Activated CD4-positive, alpha-beta T cell treated with anti-CD3 and anti-CD28 coated beads, Interleukin-2, amount 10 ng/mL, durations not matched to agents 7 days and 5 days (primary cell): ENCODE measurements at regions not wholly inside any gene's neighbourhood (a gene's known extent, or its start where the extent isn't known, plus 50 kb on each side); places are given as distances from the start of the nearest gene placed in this dataset.
"Not testable (repeated sequence)": the region's sequence is repeated elsewhere in the genome, so short reads cannot be mapped to it uniquely, and the experiment has no call there.

Experiments
- CTCF ChIA-PET: fragments of 350-600 bp; sonication (Branson Sonifier 250); formaldehyde crosslinking; loops from one replicate; lab custom pipeline; 2021; ENCODE audit warnings: antibody characterized with exemption; lab: Charles Lee
- POLR2A ChIA-PET: fragments of 350-600 bp; sonication (Branson Sonifier 250); formaldehyde crosslinking; loops from one replicate; lab custom pipeline; 2021; ENCODE audit warnings: antibody characterized with exemption; lab: Charles Lee
- DNase-seq: peaks from one replicate; pipeline ENCODE4 v3.0.0-alpha.2; 2020
- H3K27ac Mint-ChIP-seq: one replicate; pipeline ENCODE4 v1.8.0; 2021; ENCODE audit warnings: mild to moderate bottlenecking, moderate library complexity, mixed read lengths
- H3K27me3 Mint-ChIP-seq: one replicate; pipeline ENCODE4 v1.8.0; 2021; ENCODE audit warnings: mixed read lengths
- H3K36me3 Mint-ChIP-seq: one replicate; pipeline ENCODE4 v1.8.0; 2021; ENCODE audit warnings: low read depth, mixed read lengths
- H3K4me1 Mint-ChIP-seq: one replicate; pipeline ENCODE4 v1.8.0; 2021; ENCODE audit warnings: mixed read lengths
- H3K4me3 Mint-ChIP-seq: one replicate; pipeline ENCODE4 v1.8.0; 2021; ENCODE audit warnings: mild to moderate bottlenecking, moderate library complexity, mixed read lengths
- H3K9me3 Mint-ChIP-seq: one replicate; pipeline ENCODE4 v1.8.0; 2021; ENCODE audit warnings: mixed read lengths

DNA sequence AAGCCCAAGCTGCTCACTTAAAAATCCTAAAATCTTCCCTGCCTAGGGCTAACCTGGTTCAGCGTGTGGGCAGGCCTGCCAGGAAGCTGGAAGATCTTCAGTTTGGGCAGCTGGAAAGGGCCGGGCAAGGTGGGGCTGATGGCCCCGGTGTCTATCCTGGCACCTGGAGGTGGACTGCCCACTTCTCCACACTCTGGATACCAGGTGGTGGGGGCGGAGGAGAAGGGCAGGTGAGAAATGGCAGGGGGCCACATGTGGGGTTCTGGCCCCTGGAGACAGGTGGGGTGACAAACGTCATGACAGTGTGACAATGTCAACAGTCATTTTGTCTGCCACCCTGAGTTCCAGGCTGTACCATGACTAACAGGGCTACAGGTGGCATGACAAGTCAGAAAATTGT, 78.5 kb upstream of the C16orf82 start:
- no peaks in the 10 kb centered on the region for H3K36me3 Mint-ChIP-seq
- no peak overlapping the region for H3K27ac Mint-ChIP-seq
- no peak for DNase-seq
- peaks cover 4% of the 10 kb centered on the region for H3K27me3 Mint-ChIP-seq
- no peaks in the 10 kb centered on the region for H3K9me3 Mint-ChIP-seq
- ChIA-PET CTCF (interaction anchor here (1.7 kb wide), 1 partner anchor 11 kb away, joined by 7 read pairs; no protein-coding TSS in a partner anchor), POLR2A (no interaction called here)
- no peak overlapping the region for H3K4me3 Mint-ChIP-seq
- H3K4me1 Mint-ChIP-seq: no peaks in the 10 kb centered on the region

- DNase-seq, H3K9me3 Mint-ChIP-seq, H3K27me3 Mint-ChIP-seq, H3K4me1 Mint-ChIP-seq, POLR2A ChIA-PET, H3K27ac Mint-ChIP-seq, H3K4me3 Mint-ChIP-seq, H3K36me3 Mint-ChIP-seq: not testable (repeated sequence)
- CTCF ChIA-PET: interaction anchor here (0.6 to 0.9 kb wide), 2 partner anchors 18 to 126 kb away, joined by 3 read pairs; no protein-coding TSS in a partner anchor
Observed at GRCh38 chr16:26990384-26991120, 76.2 kb upstream of the C16orf82 start.

- Mint-ChIP-seq H3K9me3 (peaks cover 4% of the 10 kb centered on the region), H3K4me1 (no peaks in the 10 kb centered on the region), H3K36me3 (no peaks in the 10 kb centered on the region), H3K27me3 (peaks cover 4% of the 10 kb centered on the region), H3K27ac (no peak overlapping the region), H3K4me3 (no peak overlapping the region)
- POLR2A ChIA-PET: no interaction called here
- no peak for DNase-seq
- CTCF ChIA-PET: no interaction called here
Observed at GRCh38 chr16:26992666-26993349, 73.9 kb upstream of the C16orf82 start.

GRCh38 chr16:26993511-26993910, 73.2 kb upstream of the C16orf82 start:
- H3K4me3 Mint-ChIP-seq: no peak overlapping the region
- H3K9me3 Mint-ChIP-seq: peaks cover 4% of the 10 kb centered on the region
- H3K27ac Mint-ChIP-seq: no peak overlapping the region
- ChIA-PET POLR2A (no interaction called here), CTCF (no interaction called here)
- H3K36me3 Mint-ChIP-seq: no peaks in the 10 kb centered on the region
- no peaks in the 10 kb centered on the region for H3K4me1 Mint-ChIP-seq
- no peak for DNase-seq
- peaks cover 4% of the 10 kb centered on the region for H3K27me3 Mint-ChIP-seq

- Mint-ChIP-seq H3K4me1 (no peaks in the 10 kb centered on the region), H3K27me3 (peaks cover 4% of the 10 kb centered on the region), H3K9me3 (peaks cover 4% of the 10 kb centered on the region), H3K27ac (no peak overlapping the region), H3K36me3 (no peaks in the 10 kb centered on the region), H3K4me3 (no peak overlapping the region)
- ChIA-PET POLR2A (no interaction called here), CTCF (no interaction called here)
- no peak for DNase-seq
Observed at GRCh38 chr16:26993963-26994362, 72.8 kb upstream of the C16orf82 start.

GRCh38 chr16:26995522-26995921, 71.2 kb upstream of the C16orf82 start:
- Mint-ChIP-seq H3K4me1 (no peaks in the 10 kb centered on the region), H3K27ac (no peak overlapping the region), H3K36me3 (no peaks in the 10 kb centered on the region), H3K9me3 (peaks cover 4% of the 10 kb centered on the region), H3K4me3 (no peak overlapping the region), H3K27me3 (peaks cover 4% of the 10 kb centered on the region)
- ChIA-PET CTCF (interaction anchor here (0.6 kb wide), 2 partner anchors 844 to 1376 kb away, joined by 5 read pairs; no protein-coding TSS in a partner anchor), POLR2A (no interaction called here)
- DNase-seq: no peak

DNA sequence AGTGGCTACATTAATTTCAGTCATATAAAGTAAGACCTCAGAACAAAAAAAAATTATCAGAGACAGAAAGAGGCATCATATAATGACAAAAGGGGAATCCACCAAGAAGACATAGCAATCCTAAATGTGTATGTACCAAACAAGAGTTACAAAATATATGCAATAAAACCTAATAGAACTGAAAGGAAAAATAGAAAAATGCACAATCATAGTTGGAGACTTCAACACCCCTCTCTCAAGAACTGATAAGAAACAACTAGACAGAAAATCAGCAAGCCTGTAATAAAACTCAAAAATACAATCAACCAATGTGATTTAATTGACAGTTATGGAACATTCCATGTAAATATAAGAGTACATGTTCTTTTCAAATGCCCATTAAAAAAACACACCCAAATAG, 61.3 kb upstream of the C16orf82 start:
- no peak overlapping the region for H3K27ac Mint-ChIP-seq
- ChIA-PET POLR2A (no interaction called here), CTCF (no interaction called here)
- H3K9me3 Mint-ChIP-seq: no peaks in the 10 kb centered on the region
- peaks cover 43% of the 10 kb centered on the region for H3K27me3 Mint-ChIP-seq
- H3K4me1 Mint-ChIP-seq: no peaks in the 10 kb centered on the region
- no peaks in the 10 kb centered on the region for H3K36me3 Mint-ChIP-seq
- no peak for DNase-seq
- no peak overlapping the region for H3K4me3 Mint-ChIP-seq
